ENCODE measurements at regions not wholly inside any gene's neighbourhood (a gene's known extent, or its start where the extent isn't known, plus 50 kb on each side); places are given as distances from the start of the nearest gene placed in this dataset.

GRCh38 chr6:138688580-138688979 lies 85.0 kb upstream of the CCDC28A start:
- TF ChIP-seq CTCF (IDR thresholded peaks at IDR 0.05): no peak
- ATAC-seq (ENCODE audit: low FRiP score) (no peak), DNase-seq (ENCODE audit: low spot score) (no peak)

- no peak for DNase-seq (ENCODE audit: low spot score)
- no peak for TF ChIP-seq CTCF (IDR thresholded peaks at IDR 0.05)
- no peak for ATAC-seq (ENCODE audit: low FRiP score)
Measured at GRCh38 chr6:138689849-138690248, 83.7 kb upstream of the CCDC28A start.

- TF ChIP-seq CTCF (IDR thresholded peaks at IDR 0.05): no peak
- no peak for ATAC-seq (ENCODE audit: low FRiP score)
Measured at GRCh38 chr6:138690975-138691594, 82.5 kb upstream of the CCDC28A start.

GRCh38 chr6:138691595-138692057 lies 81.9 kb upstream of the CCDC28A start:
- TF ChIP-seq CTCF (IDR thresholded peaks at IDR 0.05): no peak
- ATAC-seq (ENCODE audit: low FRiP score): peak; percentile 25
- DNase-seq (ENCODE audit: low spot score): no peak

More at GRCh38 chr6:138690975-138691594, 82.5 kb upstream of the CCDC28A start:
- DNase-seq (ENCODE audit: low spot score): no peak

- TF ChIP-seq CTCF (IDR thresholded peaks at IDR 0.05): peak in 2 of 3 donors; percentile 19 to 39
- ATAC-seq (ENCODE audit: low FRiP score) (peak; percentile 76), DNase-seq (ENCODE audit: low spot score) (no peak)
Measured at GRCh38 chr6:138692058-138692977, 81.3 kb upstream of the CCDC28A start.

- no peak for DNase-seq (ENCODE audit: low spot score)
- peak; percentile 59 for ATAC-seq (ENCODE audit: low FRiP score)
- no peak for TF ChIP-seq CTCF (IDR thresholded peaks at IDR 0.05)
Measured at GRCh38 chr6:138692978-138693909, 80.3 kb upstream of the CCDC28A start.
